H9 (cell line): ENCODE measurements at regions not wholly inside any gene's neighbourhood (a gene's known extent, or its start where the extent isn't known, plus 50 kb on each side); places are given as distances from the start of the nearest gene placed in this dataset.

Source experiments
- DNase-seq: peaks from one replicate; pipeline ENCODE4 v3.0.0-alpha.2; 2017
- H2AFZ ChIP-seq: one replicate; pipeline ENCODE4 v1.6.1; 2013; ENCODE audit warnings: mild to moderate bottlenecking, low read length, control low read depth, moderate library complexity
- H2AK5ac ChIP-seq: 2 replicates; pipeline ENCODE4 v1.6.1; 2013; ENCODE audit warnings: low read length, control low read depth, mixed read lengths; ENCODE audit not compliant: insufficient read length
- H2BK120ac ChIP-seq: one replicate; pipeline ENCODE4 v1.6.1; 2013; ENCODE audit warnings: low read depth, mild to moderate bottlenecking, low read length, control low read depth, inconsistent platforms; ENCODE audit not compliant: poor library complexity, severe bottlenecking
- H2BK12ac ChIP-seq: 2 replicates; pipeline ENCODE4 v1.6.1; 2013; ENCODE audit warnings: low read length, control low read depth, mixed read lengths, low read depth; ENCODE audit not compliant: insufficient read length
- H2BK15ac ChIP-seq: 2 replicates; pipeline ENCODE4 v1.6.1; 2013; ENCODE audit warnings: low read depth, low read length, control low read depth
- H2BK20ac ChIP-seq: one replicate; pipeline ENCODE4 v1.6.1; 2013; ENCODE audit warnings: low read depth, mild to moderate bottlenecking, low read length, control low read depth, inconsistent platforms; ENCODE audit not compliant: poor library complexity, severe bottlenecking
- H2BK5ac ChIP-seq: 2 replicates; pipeline ENCODE4 v1.6.1; 2013; ENCODE audit warnings: low read length, control low read depth, mixed read lengths; ENCODE audit not compliant: insufficient read length
- H3K14ac ChIP-seq: 2 replicates; pipeline ENCODE4 v1.6.1; 2013; ENCODE audit warnings: low read length, control low read depth; ENCODE audit not compliant: insufficient read depth
- H3K18ac ChIP-seq: 2 replicates; pipeline ENCODE4 v1.6.1; 2013; ENCODE audit warnings: low read depth, mild to moderate bottlenecking, mixed read lengths, low read length, control low read depth; ENCODE audit not compliant: insufficient read length
- H3K23ac ChIP-seq: 2 replicates; pipeline ENCODE4 v1.6.1; 2013; ENCODE audit warnings: low read length, control low read depth, mixed read lengths, low read depth; ENCODE audit not compliant: insufficient read length
- H3K23me2 ChIP-seq: 2 replicates; pipeline ENCODE4 v1.6.1; 2013; ENCODE audit warnings: low read depth, mild to moderate bottlenecking, mixed read lengths, low read length, control low read depth; ENCODE audit not compliant: insufficient read length, poor library complexity, severe bottlenecking
- H3K27ac ChIP-seq: 2 replicates; pipeline ENCODE4 v1.5.1; 2013; ENCODE audit warnings: low read length, control low read depth, mixed read lengths, low read depth; ENCODE audit not compliant: insufficient read length
- H3K27me3 ChIP-seq: 2 replicates; pipeline ENCODE4 v1.6.1; 2013; ENCODE audit warnings: low read length, control low read depth, inconsistent platforms; ENCODE audit not compliant: insufficient read depth
- H3K4ac ChIP-seq: 2 replicates; pipeline ENCODE4 v1.6.1; 2013; ENCODE audit warnings: low read depth, mild to moderate bottlenecking, control low read depth, inconsistent platforms, low read length, moderate library complexity
- H3K4me1 ChIP-seq: 2 replicates; pipeline ENCODE4 v1.6.1; 2013; ENCODE audit warnings: low read length, control low read depth, inconsistent platforms; ENCODE audit not compliant: insufficient read depth
- H3K4me2 ChIP-seq: 2 replicates; pipeline ENCODE4 v1.6.1; 2013; ENCODE audit warnings: low read length, control low read depth, mixed read lengths; ENCODE audit not compliant: insufficient read length, insufficient read depth
- H3K56ac ChIP-seq: 2 replicates; pipeline ENCODE4 v1.6.1; 2013; ENCODE audit warnings: low read depth, mild to moderate bottlenecking, mixed read lengths, low read length, control low read depth; ENCODE audit not compliant: insufficient read length
- H3K79me1 ChIP-seq: 2 replicates; pipeline ENCODE4 v1.6.1; 2013; ENCODE audit warnings: low read depth, mild to moderate bottlenecking, moderate library complexity, low read length, control low read depth, inconsistent platforms; ENCODE audit not compliant: insufficient read depth, poor library complexity, severe bottlenecking
- H3K79me2 ChIP-seq: 2 replicates; pipeline ENCODE4 v1.6.1; 2013; ENCODE audit warnings: low read length, control low read depth, inconsistent platforms; ENCODE audit not compliant: insufficient read depth
- H3K9ac ChIP-seq: 2 replicates; pipeline ENCODE4 v1.6.1; 2013; ENCODE audit warnings: low read length, control low read depth, mixed read lengths; ENCODE audit not compliant: insufficient read length; ENCODE audit errors: extremely low read depth
- H3K9me3 ChIP-seq: one replicate; pipeline ENCODE4 v1.6.1; 2013; ENCODE audit warnings: low read depth, low read length, inconsistent platforms; ENCODE audit not compliant: control insufficient read depth
- H3T11ph ChIP-seq: one replicate; pipeline ENCODE4 v1.6.1; 2013; ENCODE audit warnings: mild to moderate bottlenecking, low read length, control low read depth, inconsistent platforms
- H4K20me1 ChIP-seq: one replicate; pipeline ENCODE4 v1.6.1; 2013; ENCODE audit not compliant: control insufficient read depth, insufficient read length, insufficient read depth
- H4K5ac ChIP-seq: 2 replicates; pipeline ENCODE4 v1.6.1; 2013; ENCODE audit warnings: low read depth, mild to moderate bottlenecking, mixed read lengths, low read length, control low read depth; ENCODE audit not compliant: insufficient read length
- H4K8ac ChIP-seq: replicated peaks from 2 replicates; pipeline ENCODE4 v1.6.1; 2013; ENCODE audit warnings: low read length, control low read depth, mixed read lengths, low read depth; ENCODE audit not compliant: insufficient read length
- H4K91ac ChIP-seq: 2 replicates; pipeline ENCODE4 v1.6.1; 2013; ENCODE audit warnings: low read depth, mild to moderate bottlenecking, moderate library complexity, mixed read lengths, low read length, control low read depth; ENCODE audit not compliant: insufficient read length
- H3K27ac Mint-ChIP-seq, 3 experiments: 2 replicates in 2 of 3; 3 replicates in 1 of 3; pipeline ENCODE4 v1.8.0; 2020 to 2021; ENCODE audit warnings: mixed read lengths in 3 of 3, mild to moderate bottlenecking in 1 of 3, moderate library complexity in 1 of 3
- H3K27me3 Mint-ChIP-seq: 2 replicates; pipeline ENCODE4 v1.8.0; 2021; ENCODE audit warnings: low read depth, mild to moderate bottlenecking, moderate library complexity, mixed read lengths
- H3K36me3 Mint-ChIP-seq, 3 experiments: 2 replicates in 2 of 3; 3 replicates in 1 of 3; pipeline ENCODE4 v1.8.0; 2020 to 2021; ENCODE audit warnings: low read depth in 3 of 3, mixed read lengths in 3 of 3; ENCODE audit not compliant: insufficient read depth in 1 of 3
- H3K4me1 Mint-ChIP-seq, 2 experiments: 2 replicates each; pipeline ENCODE4 v1.8.0; 2020; ENCODE audit warnings: mixed read lengths in 2 of 2
- H3K4me3 Mint-ChIP-seq, 2 experiments: 2 replicates in 1 of 2; 3 replicates in 1 of 2; pipeline ENCODE4 v1.8.0; 2020 to 2021; ENCODE audit warnings: mild to moderate bottlenecking in 2 of 2, mixed read lengths in 2 of 2, moderate library complexity in 1 of 2
- H3K9me3 Mint-ChIP-seq, 2 experiments: 2 replicates in 1 of 2; 3 replicates in 1 of 2; pipeline ENCODE4 v1.8.0; 2020; ENCODE audit warnings: mild to moderate bottlenecking in 2 of 2, mixed read lengths in 2 of 2, moderate library complexity in 1 of 2
- WGBS: extraction: QIAGEN DNeasy Blood & Tissue Kit; methylation state at CpG from one replicate; pipeline ENCODE4 v1.1.7; 2013; ENCODE audit warnings: missing lambda C conversion rate, low lambda C conversion rate, mixed read lengths; ENCODE audit not compliant: insufficient read length; ENCODE audit errors: extremely low coverage; 5-methylcytosine and 5-hydroxymethylcytosine counted together
- TF ChIP-seq, protein P1 (sequence below): fragments of 200-600 bp; sonication (generic); conservative IDR thresholded peaks from 3 replicates; pipeline ENCODE4 v1.8.0; 2021; ENCODE audit warnings: antibody characterized with exemption, mild to moderate bottlenecking

DNA sequence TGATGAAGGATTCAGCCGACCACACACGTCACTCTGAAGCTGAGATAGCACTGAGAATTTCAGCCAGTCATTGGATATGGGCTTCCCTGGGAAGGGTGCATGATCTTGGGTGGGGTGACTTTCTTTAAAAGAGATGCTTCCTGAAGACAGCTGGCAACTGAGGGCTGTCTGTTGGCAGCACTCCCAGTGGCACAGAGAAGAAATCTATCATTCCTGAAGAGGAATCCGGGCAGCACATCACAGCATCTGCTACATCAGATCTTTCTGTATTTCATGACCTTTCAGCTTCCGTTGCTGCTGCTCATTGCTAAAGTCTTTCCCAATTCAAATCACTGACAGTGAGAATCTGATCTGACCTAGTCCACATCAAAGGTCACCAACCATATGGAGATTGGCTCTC lies 193.8 kb upstream of the RBPJ start:
- no peak overlapping the region for H2BK15ac ChIP-seq
- no peaks in the 10 kb centered on the region for H3K23me2 ChIP-seq
- no peaks in the 10 kb centered on the region for H3K79me1 ChIP-seq
- H2AK5ac ChIP-seq = no peak overlapping the region
- no peaks in the 10 kb centered on the region for H3K79me2 ChIP-seq
- no peak for DNase-seq
- Mint-ChIP-seq H3K27me3 (no peaks in the 10 kb centered on the region), H3K36me3 (peaks cover 0 to 3% (median 0%) of the 10 kb centered on the region in 3 experiments; a peak in 2 of 7 replicates), H3K4me3 (no peak overlapping the region), H3K27ac (no peak overlapping the region), H3K4me1 (no peaks in the 10 kb centered on the region), H3K9me3 (peaks cover 2% of the 10 kb centered on the region in 2 experiments; a peak in 2 of 5 replicates)
- no peak overlapping the region for H4K5ac ChIP-seq
- no peak overlapping the region for H2BK20ac ChIP-seq
- no peak overlapping the region for H2AFZ ChIP-seq
- no peaks in the 10 kb centered on the region for H3K9me3 ChIP-seq
- no peak overlapping the region for H3K23ac ChIP-seq
- H2BK12ac ChIP-seq = no peak overlapping the region
- no peak overlapping the region for H3K9ac ChIP-seq
- no peaks in the 10 kb centered on the region for H4K20me1 ChIP-seq
- no peak overlapping the region for H3K14ac ChIP-seq
- TF ChIP-seq, protein P1, sequence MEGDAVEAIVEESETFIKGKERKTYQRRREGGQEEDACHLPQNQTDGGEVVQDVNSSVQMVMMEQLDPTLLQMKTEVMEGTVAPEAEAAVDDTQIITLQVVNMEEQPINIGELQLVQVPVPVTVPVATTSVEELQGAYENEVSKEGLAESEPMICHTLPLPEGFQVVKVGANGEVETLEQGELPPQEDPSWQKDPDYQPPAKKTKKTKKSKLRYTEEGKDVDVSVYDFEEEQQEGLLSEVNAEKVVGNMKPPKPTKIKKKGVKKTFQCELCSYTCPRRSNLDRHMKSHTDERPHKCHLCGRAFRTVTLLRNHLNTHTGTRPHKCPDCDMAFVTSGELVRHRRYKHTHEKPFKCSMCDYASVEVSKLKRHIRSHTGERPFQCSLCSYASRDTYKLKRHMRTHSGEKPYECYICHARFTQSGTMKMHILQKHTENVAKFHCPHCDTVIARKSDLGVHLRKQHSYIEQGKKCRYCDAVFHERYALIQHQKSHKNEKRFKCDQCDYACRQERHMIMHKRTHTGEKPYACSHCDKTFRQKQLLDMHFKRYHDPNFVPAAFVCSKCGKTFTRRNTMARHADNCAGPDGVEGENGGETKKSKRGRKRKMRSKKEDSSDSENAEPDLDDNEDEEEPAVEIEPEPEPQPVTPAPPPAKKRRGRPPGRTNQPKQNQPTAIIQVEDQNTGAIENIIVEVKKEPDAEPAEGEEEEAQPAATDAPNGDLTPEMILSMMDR = no peak
- no peak overlapping the region for H3K27ac ChIP-seq
- no CpG with 5 or more reads among the region's 4 CpGs for WGBS
- no peak overlapping the region for H3K4ac ChIP-seq
- no peaks in the 10 kb centered on the region for H3K27me3 ChIP-seq
- H2BK5ac ChIP-seq = no peak overlapping the region
- H3K4me1 ChIP-seq = no peaks in the 10 kb centered on the region
- H4K91ac ChIP-seq = no peak overlapping the region
- no peak overlapping the region for H2BK120ac ChIP-seq
- H3T11ph ChIP-seq = no peak overlapping the region
- H3K56ac ChIP-seq = no peak overlapping the region
- no peak overlapping the region for H3K18ac ChIP-seq
- H3K4me2 ChIP-seq = no peak overlapping the region
- no peak overlapping the region for H4K8ac ChIP-seq
